Sigmoid colon (tissue), 3 donors: ENCODE measurements at regions not wholly inside any gene's neighbourhood (a gene's known extent, or its start where the extent isn't known, plus 50 kb on each side); places are given as distances from the start of the nearest gene placed in this dataset.

ENCODE experiments used
- POLR2A ChIP-seq, 2 donors: fragments of 450-650 bp; IDR thresholded peaks; one replicate each; pipeline ENCODE4 v1.6.1; 2016; ENCODE audit warnings: antibody characterized with exemption in 2 of 2, mild to moderate bottlenecking in 2 of 2, moderate library complexity in 2 of 2
- TF ChIP-seq, protein P1 (sequence below), 4 experiments: fragments of 450-650 bp in 3 of 4; fragments of 200-600 bp in 1 of 4; IDR thresholded peaks; one replicate each; pipeline ENCODE4 v1.5.1; 2016 to 2019; ENCODE audit warnings: antibody characterized with exemption in 4 of 4, mild to moderate bottlenecking in 3 of 4, moderate library complexity in 2 of 4

DNA sequence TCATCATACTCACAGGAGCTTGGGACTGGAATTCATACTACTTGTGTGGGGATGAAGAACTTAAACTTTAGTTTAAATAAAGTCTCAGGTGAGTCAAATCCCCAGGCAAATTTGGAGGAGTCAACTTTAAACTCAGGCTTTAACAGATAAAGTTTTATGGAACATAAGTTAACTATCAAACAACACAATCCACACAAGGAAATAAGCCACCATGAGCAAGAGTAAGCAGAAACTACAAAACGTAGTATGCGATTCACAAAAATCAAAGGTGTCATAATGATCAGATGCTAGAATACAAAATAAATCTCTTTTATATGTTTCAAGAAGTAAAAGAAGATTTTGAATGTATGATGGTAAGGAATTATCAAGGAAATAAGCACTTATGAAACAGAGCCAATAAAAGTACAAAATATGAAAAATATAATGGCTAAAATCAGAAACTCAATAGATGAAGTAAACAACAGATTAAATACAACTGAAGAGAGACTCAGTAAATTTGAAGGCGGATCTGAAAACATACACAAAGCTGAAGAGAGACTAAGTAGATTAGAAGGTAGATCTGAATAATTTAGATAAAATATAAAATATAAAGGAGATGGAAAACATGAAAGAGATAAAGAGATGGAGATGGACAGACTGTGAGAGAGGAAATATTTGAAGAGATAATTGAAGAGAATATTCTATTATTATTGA lies 97.5 kb upstream of the TWIST2 start:
- TF ChIP-seq, protein P1, sequence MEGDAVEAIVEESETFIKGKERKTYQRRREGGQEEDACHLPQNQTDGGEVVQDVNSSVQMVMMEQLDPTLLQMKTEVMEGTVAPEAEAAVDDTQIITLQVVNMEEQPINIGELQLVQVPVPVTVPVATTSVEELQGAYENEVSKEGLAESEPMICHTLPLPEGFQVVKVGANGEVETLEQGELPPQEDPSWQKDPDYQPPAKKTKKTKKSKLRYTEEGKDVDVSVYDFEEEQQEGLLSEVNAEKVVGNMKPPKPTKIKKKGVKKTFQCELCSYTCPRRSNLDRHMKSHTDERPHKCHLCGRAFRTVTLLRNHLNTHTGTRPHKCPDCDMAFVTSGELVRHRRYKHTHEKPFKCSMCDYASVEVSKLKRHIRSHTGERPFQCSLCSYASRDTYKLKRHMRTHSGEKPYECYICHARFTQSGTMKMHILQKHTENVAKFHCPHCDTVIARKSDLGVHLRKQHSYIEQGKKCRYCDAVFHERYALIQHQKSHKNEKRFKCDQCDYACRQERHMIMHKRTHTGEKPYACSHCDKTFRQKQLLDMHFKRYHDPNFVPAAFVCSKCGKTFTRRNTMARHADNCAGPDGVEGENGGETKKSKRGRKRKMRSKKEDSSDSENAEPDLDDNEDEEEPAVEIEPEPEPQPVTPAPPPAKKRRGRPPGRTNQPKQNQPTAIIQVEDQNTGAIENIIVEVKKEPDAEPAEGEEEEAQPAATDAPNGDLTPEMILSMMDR (IDR thresholded peaks at IDR 0.05), result no peak
- no peak for TF ChIP-seq POLR2A (IDR thresholded peaks at IDR 0.05)
